ENCODE measurements at regions not wholly inside any gene's neighbourhood (a gene's known extent, or its start where the extent isn't known, plus 50 kb on each side); places are given as distances from the start of the nearest gene placed in this dataset.
A peak's percentile ranks its signal among the peaks of the same experiment; 100 is the strongest.

DNA sequence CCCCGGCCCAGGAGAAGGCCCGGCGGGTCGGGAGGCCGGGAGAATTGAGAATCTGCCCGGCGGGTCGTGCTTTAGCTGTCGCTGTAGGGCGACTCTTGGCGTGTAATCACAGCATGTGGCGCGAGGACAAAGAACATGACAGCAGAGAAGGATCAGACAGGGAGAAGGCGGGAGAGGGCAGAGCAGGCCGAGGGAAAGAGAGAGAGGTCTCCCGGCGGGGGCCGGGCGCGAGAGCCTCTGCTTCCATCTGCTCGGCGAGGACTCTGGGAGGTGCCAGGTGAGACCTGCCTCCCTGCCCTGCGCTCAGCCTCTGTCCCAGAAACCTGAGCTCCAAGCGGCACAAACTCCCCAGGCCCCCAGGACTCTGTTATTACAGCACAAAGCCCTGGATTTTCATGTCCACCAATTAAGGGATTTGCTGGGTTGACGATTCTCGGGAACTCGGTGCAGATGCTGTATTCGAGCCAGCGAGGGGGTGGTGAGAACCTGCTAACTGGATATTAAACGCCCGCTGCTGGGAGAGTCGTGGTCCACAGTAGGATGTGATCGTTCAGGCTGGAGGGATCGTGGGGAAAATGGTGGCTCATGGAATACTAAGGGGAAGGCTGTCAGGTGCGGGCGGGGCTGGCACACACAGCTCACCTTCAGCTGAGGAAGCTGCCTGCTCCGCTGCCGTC, 172.0 kb upstream of the CIBAR2 start:
- BruUV-seq (replicated peaks) = no TSS peak
- intact Hi-C loops (cut with micrococcal nuclease) (no loop called here), dilution Hi-C loops (cut with HindIII; ENCODE audit: low sequenced_read_pairs, unreplicated experiment) (no loop called here), in situ Hi-C loops (cut with MboI; ENCODE audit: low sequenced_read_pairs) (no loop called here)
- Histone ChIP-seq H3K9me1 (ENCODE audit: insufficient read depth, low read length) (peaks cover 14% of the 10 kb centered on the region; the same call in 1 of the 2 replicates), H3K9me3 (ENCODE audit: control insufficient read depth, insufficient read depth, low read length) (no peaks in the 10 kb centered on the region), H3K56ac (ENCODE audit: extremely low read depth, insufficient read depth, low read length) (no peak overlapping the region), H2BK120ac (ENCODE audit: low read depth, low read length) (no peak overlapping the region), H4K20me1 (ENCODE audit: insufficient read depth, low read length) (peaks cover 90% of the 10 kb centered on the region), H3K4ac (ENCODE audit: low read depth, low read length) (no peak overlapping the region), H3K23ac (ENCODE audit: low read depth, low read length) (no peak overlapping the region), H2BK20ac (ENCODE audit: low read depth, low read length) (no peak overlapping the region), H2BK5ac (ENCODE audit: low read depth, low read length, poor library complexity, severe bottlenecking) (no peak overlapping the region), H3K9ac (ENCODE audit: low read depth, low read length) (no peak overlapping the region), H2AFZ (replicated peaks; ENCODE audit: low read length, poor library complexity) (no peak overlapping the region), H4K8ac (ENCODE audit: low read depth in 2 of 2, low read length in 2 of 2) (no peak overlapping the region), H2AK9ac (replicated peaks; ENCODE audit: low read depth, low read length, poor library complexity) (peak overlapping the region; percentile 46), H3K79me1 (ENCODE audit: low read depth in 1 of 2, low read length in 2 of 2) (peaks cover 10 to 72% of the 10 kb centered on the region in 2 experiments), H3K36me3 (ENCODE audit: control insufficient read depth, insufficient read depth, low read length) (0 out of 2 replicates have a peak, but pooled peaks cover 2% of the 10 kb centered on the region), H2BK15ac (ENCODE audit: low read depth, low read length) (no peak overlapping the region), H3K18ac (ENCODE audit: low read depth, low read length) (no peak overlapping the region), H3K27me3 (ENCODE audit: control insufficient read depth, insufficient read depth, low read length) (no peaks in the 10 kb centered on the region), H3K4me3 (ENCODE audit: insufficient read depth, low read depth, low read length) (no peak overlapping the region), H3K4me1 (ENCODE audit: control insufficient read depth, insufficient read depth, low read length) (peaks cover 17% of the 10 kb centered on the region), H3K14ac (replicated peaks; ENCODE audit: low read depth, low read length) (no peak overlapping the region), H2AK5ac (ENCODE audit: low read depth, low read length) (no peak overlapping the region), H4K5ac (ENCODE audit: low read depth, low read length) (no peak overlapping the region), H3K4me2 (ENCODE audit: low read depth, low read length) (no peak overlapping the region), H3K27ac (ENCODE audit: insufficient read depth, low read length) (no peak overlapping the region), H4K91ac (ENCODE audit: insufficient read depth, low read depth, low read length) (no peak overlapping the region)
- TF ChIP-seq, protein P1, sequence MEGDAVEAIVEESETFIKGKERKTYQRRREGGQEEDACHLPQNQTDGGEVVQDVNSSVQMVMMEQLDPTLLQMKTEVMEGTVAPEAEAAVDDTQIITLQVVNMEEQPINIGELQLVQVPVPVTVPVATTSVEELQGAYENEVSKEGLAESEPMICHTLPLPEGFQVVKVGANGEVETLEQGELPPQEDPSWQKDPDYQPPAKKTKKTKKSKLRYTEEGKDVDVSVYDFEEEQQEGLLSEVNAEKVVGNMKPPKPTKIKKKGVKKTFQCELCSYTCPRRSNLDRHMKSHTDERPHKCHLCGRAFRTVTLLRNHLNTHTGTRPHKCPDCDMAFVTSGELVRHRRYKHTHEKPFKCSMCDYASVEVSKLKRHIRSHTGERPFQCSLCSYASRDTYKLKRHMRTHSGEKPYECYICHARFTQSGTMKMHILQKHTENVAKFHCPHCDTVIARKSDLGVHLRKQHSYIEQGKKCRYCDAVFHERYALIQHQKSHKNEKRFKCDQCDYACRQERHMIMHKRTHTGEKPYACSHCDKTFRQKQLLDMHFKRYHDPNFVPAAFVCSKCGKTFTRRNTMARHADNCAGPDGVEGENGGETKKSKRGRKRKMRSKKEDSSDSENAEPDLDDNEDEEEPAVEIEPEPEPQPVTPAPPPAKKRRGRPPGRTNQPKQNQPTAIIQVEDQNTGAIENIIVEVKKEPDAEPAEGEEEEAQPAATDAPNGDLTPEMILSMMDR (conservative IDR thresholded peaks at IDR 0.05; ENCODE audit: low read depth, low read length) = no peak
- no peak for TF ChIP-seq RFX5 (IDR thresholded peaks at IDR 0.05; ENCODE audit: low read depth, low read length)
- TF ChIP-seq BHLHE40 (IDR thresholded peaks at IDR 0.05; ENCODE audit: low read depth, low read length) = no peak
- TF ChIP-seq, protein P2, sequence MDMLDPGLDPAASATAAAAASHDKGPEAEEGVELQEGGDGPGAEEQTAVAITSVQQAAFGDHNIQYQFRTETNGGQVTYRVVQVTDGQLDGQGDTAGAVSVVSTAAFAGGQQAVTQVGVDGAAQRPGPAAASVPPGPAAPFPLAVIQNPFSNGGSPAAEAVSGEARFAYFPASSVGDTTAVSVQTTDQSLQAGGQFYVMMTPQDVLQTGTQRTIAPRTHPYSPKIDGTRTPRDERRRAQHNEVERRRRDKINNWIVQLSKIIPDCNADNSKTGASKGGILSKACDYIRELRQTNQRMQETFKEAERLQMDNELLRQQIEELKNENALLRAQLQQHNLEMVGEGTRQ (IDR thresholded peaks at IDR 0.05; ENCODE audit: low read depth, low read length) = no peak
- no peak for TF ChIP-seq FOS (IDR thresholded peaks at IDR 0.05; ENCODE audit: low read depth, low read length)
- TF ChIP-seq MAFK (IDR thresholded peaks at IDR 0.05; ENCODE audit: low read depth, low read length) = no peak
- TF ChIP-seq RAD21 (IDR thresholded peaks at IDR 0.05; ENCODE audit: low read length) = no peak
- no peak for TF ChIP-seq RCOR1 (IDR thresholded peaks at IDR 0.05; ENCODE audit: insufficient replicate concordance, low read length)
- TF ChIP-seq MXI1 (IDR thresholded peaks at IDR 0.05; ENCODE audit: borderline replicate concordance, low read depth, low read length) = no peak
- no peak for TF ChIP-seq POLR2A (IDR thresholded peaks at IDR 0.05; ENCODE audit: low read depth, low read length)
- TF ChIP-seq CEBPB (IDR thresholded peaks at IDR 0.05; ENCODE audit: low read depth, low read length) = no peak
- no peak for TF ChIP-seq MAZ (IDR thresholded peaks at IDR 0.05; ENCODE audit: borderline replicate concordance, low read depth, low read length)
- TF ChIP-seq SMC3 (IDR thresholded peaks at IDR 0.05; ENCODE audit: low read depth, low read length) = no peak
- no peak for TF ChIP-seq CHD1 (IDR thresholded peaks at IDR 0.05; ENCODE audit: low read depth, low read length)
- TF ChIP-seq, protein P3, sequence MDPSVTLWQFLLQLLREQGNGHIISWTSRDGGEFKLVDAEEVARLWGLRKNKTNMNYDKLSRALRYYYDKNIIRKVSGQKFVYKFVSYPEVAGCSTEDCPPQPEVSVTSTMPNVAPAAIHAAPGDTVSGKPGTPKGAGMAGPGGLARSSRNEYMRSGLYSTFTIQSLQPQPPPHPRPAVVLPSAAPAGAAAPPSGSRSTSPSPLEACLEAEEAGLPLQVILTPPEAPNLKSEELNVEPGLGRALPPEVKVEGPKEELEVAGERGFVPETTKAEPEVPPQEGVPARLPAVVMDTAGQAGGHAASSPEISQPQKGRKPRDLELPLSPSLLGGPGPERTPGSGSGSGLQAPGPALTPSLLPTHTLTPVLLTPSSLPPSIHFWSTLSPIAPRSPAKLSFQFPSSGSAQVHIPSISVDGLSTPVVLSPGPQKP (IDR thresholded peaks at IDR 0.05; ENCODE audit: borderline replicate concordance, low read depth, low read length) = no peak
- no peak for TF ChIP-seq NFE2L2 (IDR thresholded peaks at IDR 0.05; ENCODE audit: low read depth, low read length)
- ATAC-seq (ENCODE audit: low read depth) = no peak
- no peak for DNase-seq
- ChIA-PET POLR2A (ENCODE audit: unreplicated experiment) (no interaction called here), CTCF (interaction anchor here (0.6 to 1.1 kb wide), 2 partner anchors 8 to 147 kb away, joined by 3 to 4 read pairs; no protein-coding TSS in a partner anchor)
- WGBS, 2 experiments (ENCODE audit: extremely low coverage in 2 of 2, insufficient read length in 1 of 2) = 86% methylated on average over 11 of the region's 38 CpGs; no CpG with 5 or more reads in 1 of the 2 experiments

Measured in IMR-90 (cell line).